Activated T-helper 1 cell treated with anti-CD3 and anti-CD28 coated beads, Interleukin-12 subunit alpha, Interleukin-12 subunit beta, Interleukin-2, Interleukin-4 antibody, amounts not matched to agents 30 ng/mL and 10 ng/mL and 1 ng/mL, durations not matched to agents 14 hours and 24 hours and 36 hours (primary cell): ENCODE measurements at regions not wholly inside any gene's neighbourhood (a gene's known extent, or its start where the extent isn't known, plus 50 kb on each side); places are given as distances from the start of the nearest gene placed in this dataset.
"Not testable (repeated sequence)": the region's sequence is repeated elsewhere in the genome, so short reads cannot be mapped to it uniquely, and the experiment has no call there.

Source experiments
- DNase-seq: peaks from one replicate; pipeline ENCODE4 v3.0.0; 2021; ENCODE audit warnings: low spot score
- H3K27ac Mint-ChIP-seq: one replicate; pipeline ENCODE4 v1.8.0; 2021; ENCODE audit warnings: mild to moderate bottlenecking, mixed read lengths
- H3K27me3 Mint-ChIP-seq: one replicate; pipeline ENCODE4 v1.8.0; 2022; ENCODE audit warnings: mild to moderate bottlenecking, moderate library complexity, mixed read lengths; ENCODE audit not compliant: insufficient read depth
- H3K36me3 Mint-ChIP-seq: one replicate; pipeline ENCODE4 v1.8.0; 2021; ENCODE audit warnings: low read depth, mixed read lengths
- H3K4me1 Mint-ChIP-seq: one replicate; pipeline ENCODE4 v1.8.0; 2021; ENCODE audit warnings: low read depth, mixed read lengths
- H3K4me3 Mint-ChIP-seq: one replicate; pipeline ENCODE4 v1.8.0; 2021; ENCODE audit warnings: mild to moderate bottlenecking, moderate library complexity, mixed read lengths
- H3K9me3 Mint-ChIP-seq: one replicate; pipeline ENCODE4 v1.8.0; 2021; ENCODE audit warnings: mixed read lengths
- intact Hi-C: fragments of 100-400 bp; cut with micrococcal nuclease; formaldehyde crosslinking; loops from one replicate; pipeline ENCODE4 v1.15.1; 2024

DNA sequence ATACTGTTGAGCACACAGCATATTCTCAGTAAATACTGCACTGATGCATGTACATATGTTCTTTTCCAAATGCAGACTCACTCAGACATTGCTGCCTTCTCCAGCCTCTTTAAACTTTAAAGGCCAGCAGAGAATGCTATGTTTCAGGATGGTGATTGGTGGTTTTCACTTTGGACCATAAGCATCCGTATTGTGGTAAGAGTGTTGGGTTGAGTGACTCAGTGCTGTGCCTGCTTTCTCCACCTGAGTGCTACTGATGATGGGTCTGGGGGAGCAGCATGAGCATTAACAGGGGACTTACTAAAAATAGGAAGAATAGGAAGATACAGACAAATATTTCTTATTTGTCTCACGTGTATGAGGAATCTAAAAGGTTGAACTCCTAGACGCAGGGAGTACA is 56.3 kb upstream of the ZNF92 start:
- Mint-ChIP-seq H3K27me3 (no peaks in the 10 kb centered on the region), H3K36me3 (no peaks in the 10 kb centered on the region), H3K4me1 (no peaks in the 10 kb centered on the region), H3K27ac (no peak overlapping the region), H3K4me3 (no peak overlapping the region), H3K9me3 (no peaks in the 10 kb centered on the region)
- intact Hi-C loops: no loop called here
- DNase-seq: no peak

DNA sequence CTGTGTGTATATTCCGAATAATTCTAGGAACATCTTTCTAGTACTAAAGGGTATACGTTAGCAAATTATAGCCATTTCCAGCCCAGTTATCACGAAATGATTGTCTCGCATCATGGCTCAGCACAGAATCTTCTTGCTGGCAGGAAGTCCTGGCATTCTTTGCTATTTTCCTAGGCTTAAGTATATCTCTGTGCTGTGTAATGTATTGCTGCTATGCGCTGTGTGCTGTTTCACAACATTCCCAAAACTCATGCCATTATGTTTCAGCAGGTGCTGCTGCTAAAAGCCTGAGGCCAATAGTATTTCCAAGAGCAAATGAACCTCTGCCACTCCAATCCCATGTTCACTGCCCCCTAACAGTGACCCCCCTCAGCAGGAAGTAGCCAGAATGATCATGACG is 62.9 kb upstream of the ZNF92 start:
- intact Hi-C loops: no loop called here
- H3K27ac Mint-ChIP-seq: no peak overlapping the region
- no peaks in the 10 kb centered on the region for H3K27me3 Mint-ChIP-seq
- no peaks in the 10 kb centered on the region for H3K36me3 Mint-ChIP-seq
- no peak for DNase-seq
- no peaks in the 10 kb centered on the region for H3K4me1 Mint-ChIP-seq
- H3K9me3 Mint-ChIP-seq: no peaks in the 10 kb centered on the region
- H3K4me3 Mint-ChIP-seq: no peak overlapping the region

DNA sequence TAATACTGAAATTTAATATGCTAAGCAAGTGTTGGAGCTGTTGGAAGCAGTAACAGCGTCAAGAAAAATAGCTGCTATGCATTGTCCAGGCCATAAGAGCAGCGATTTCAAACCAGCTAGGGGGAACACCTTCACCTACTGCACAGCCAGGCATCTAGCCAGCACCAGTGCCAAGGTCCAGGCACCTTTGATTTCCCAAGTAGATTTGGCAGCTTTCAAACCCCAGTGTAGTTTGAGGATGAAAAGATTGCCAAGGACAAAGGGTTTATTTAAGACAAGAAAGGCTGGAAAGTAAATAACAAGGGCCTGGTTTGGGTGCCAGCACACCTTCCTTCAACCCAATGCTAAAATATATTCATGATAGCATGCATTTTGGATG is 65.4 kb upstream of the ZNF92 start:
- H3K36me3 Mint-ChIP-seq: no peaks in the 10 kb centered on the region
- H3K4me3 Mint-ChIP-seq: no peak overlapping the region
- no peak for DNase-seq
- intact Hi-C loops: no loop called here
- H3K4me1 Mint-ChIP-seq: no peaks in the 10 kb centered on the region
- no peaks in the 10 kb centered on the region for H3K27me3 Mint-ChIP-seq
- no peaks in the 10 kb centered on the region for H3K9me3 Mint-ChIP-seq
- H3K27ac Mint-ChIP-seq: no peak overlapping the region

DNA sequence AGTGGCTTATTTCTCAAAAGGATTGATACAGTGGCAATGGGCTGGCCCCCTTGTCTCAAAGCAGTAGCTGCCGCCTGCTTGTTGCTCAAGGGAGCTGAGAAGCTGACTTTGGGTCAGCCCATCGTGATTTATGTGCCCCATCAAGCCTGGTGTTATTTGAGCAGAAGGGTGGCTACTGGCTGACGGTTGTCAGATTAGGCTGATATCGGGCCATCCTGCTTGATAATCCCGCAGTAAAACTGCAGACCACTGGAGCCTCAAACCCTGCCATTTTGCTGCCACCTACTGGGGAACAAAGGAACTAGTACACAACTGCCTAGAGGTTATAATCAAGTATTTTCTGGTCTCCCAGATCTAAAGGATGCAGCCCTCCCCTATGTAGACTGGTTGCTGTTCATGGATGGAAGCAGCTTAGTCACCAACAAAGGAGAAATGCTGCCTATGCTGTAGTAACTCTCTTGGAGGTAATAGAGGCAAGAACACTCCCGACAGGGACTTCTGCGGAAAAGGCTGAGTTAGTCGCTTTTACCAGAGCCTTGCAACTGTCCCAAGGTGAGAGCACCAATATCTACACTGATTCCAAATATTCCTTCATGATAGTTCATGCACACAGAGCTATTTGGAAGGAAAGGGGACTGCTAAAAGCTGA is 65.9 kb upstream of the ZNF92 start:
- H3K9me3 Mint-ChIP-seq: no peaks in the 10 kb centered on the region
- H3K27me3 Mint-ChIP-seq: no peaks in the 10 kb centered on the region
- no peaks in the 10 kb centered on the region for H3K4me1 Mint-ChIP-seq
- no peak overlapping the region for H3K27ac Mint-ChIP-seq
- no peaks in the 10 kb centered on the region for H3K36me3 Mint-ChIP-seq
- intact Hi-C loops: loop anchor here (1.0 kb wide), 1 partner anchor 356 kb away; no protein-coding TSS in a partner anchor
- H3K4me3 Mint-ChIP-seq: no peak overlapping the region
- no peak for DNase-seq

DNA sequence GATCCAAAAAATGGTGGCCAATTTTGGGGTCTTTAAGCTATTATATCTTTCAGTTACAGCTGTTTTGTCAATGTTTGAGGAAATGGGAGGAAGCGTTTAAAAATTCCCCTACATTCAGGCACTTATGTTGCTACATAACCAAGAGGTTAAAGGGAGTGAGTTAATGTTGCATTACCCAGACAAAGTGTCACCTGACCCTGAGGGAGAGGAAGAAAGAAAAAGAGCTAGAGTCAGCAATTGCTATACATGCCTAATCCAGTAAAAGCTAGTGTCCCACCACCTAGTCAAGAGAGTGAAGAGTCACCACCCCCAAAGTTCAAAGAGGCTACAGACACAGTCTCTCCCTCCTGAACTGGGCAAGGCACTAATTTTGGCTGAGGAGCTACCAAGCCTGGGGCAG is 69.5 kb upstream of the ZNF92 start:
- H3K36me3 Mint-ChIP-seq: no peaks in the 10 kb centered on the region
- H3K4me1 Mint-ChIP-seq: no peaks in the 10 kb centered on the region
- H3K9me3 Mint-ChIP-seq: no peaks in the 10 kb centered on the region
- H3K4me3 Mint-ChIP-seq: no peak overlapping the region
- intact Hi-C loops: no loop called here
- no peak for DNase-seq
- H3K27ac Mint-ChIP-seq: no peak overlapping the region
- H3K27me3 Mint-ChIP-seq: no peaks in the 10 kb centered on the region

DNA sequence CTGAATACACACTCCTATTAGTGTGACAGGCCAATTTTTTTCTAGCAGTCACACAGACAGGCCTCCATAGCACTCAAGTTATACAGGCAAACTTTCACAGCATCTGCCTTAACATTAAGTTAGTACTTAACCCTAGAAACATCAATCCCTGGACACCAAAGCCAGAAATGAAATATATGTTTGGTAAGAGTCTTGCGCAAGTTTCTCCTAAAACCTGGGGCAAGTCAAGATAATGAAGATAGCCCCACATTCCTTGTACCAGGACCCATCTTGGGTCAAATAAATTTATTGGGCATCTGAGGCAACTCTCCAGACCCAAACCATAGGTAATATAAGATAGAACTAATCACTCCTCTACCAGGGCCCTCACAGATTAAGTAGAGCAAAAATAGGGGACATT is 70.8 kb upstream of the ZNF92 start:
- DNase-seq: no peak
- Mint-ChIP-seq H3K4me1 (no peaks in the 10 kb centered on the region), H3K27me3 (peaks cover 2% of the 10 kb centered on the region), H3K4me3 (no peak overlapping the region), H3K9me3 (no peaks in the 10 kb centered on the region), H3K36me3 (no peaks in the 10 kb centered on the region), H3K27ac (no peak overlapping the region)
- intact Hi-C loops: no loop called here

DNA sequence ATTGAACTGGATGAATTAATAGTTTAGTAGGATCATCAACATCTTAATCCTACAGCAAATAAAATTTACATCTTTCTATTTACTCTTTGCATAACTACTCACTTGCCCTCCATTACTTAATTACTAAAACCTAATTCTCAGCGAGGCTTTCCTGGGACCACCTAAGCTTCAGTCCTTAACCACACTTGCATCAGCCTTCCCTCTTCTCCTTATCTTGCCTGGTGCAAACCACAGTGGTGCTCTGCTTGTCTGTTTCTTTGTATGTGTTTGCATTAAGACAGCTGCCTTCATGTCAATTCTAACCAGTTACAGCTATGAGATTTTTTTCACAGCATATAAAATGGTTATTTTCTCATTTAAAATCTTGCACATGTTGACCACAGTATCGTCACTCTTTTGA is 72.6 kb upstream of the ZNF92 start:
- Mint-ChIP-seq H3K27ac (no peak overlapping the region), H3K9me3 (no peaks in the 10 kb centered on the region), H3K4me3 (no peak overlapping the region), H3K4me1 (no peaks in the 10 kb centered on the region), H3K27me3 (peaks cover 2% of the 10 kb centered on the region), H3K36me3 (no peaks in the 10 kb centered on the region)
- intact Hi-C loops: no loop called here
- no peak for DNase-seq

DNA sequence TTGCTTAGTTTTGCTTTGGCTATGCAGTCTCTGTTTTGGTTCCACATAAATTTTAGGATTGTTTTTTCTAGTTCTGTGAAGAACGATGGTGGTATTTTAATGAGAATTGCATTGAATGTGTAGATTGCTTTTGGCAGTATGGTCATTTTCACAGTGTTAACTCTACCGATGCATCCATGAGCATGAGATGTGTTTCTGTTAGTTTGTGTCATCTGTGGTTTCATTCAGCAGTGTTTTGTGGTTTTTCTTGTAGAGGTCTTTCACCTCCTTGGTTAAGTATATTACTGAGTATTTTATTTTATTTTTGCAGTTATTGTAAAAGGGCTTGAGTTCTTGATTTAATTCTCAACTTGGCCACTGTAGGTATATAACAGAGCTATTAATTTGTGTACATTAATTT is 78.2 kb upstream of the ZNF92 start:
- Mint-ChIP-seq H3K4me1 (peaks cover 11% of the 10 kb centered on the region), H3K9me3 (no peaks in the 10 kb centered on the region), H3K27ac (no peak overlapping the region), H3K27me3 (peaks cover 5% of the 10 kb centered on the region), H3K4me3 (no peak overlapping the region), H3K36me3 (no peaks in the 10 kb centered on the region)
- no peak for DNase-seq
- intact Hi-C loops: no loop called here

DNA sequence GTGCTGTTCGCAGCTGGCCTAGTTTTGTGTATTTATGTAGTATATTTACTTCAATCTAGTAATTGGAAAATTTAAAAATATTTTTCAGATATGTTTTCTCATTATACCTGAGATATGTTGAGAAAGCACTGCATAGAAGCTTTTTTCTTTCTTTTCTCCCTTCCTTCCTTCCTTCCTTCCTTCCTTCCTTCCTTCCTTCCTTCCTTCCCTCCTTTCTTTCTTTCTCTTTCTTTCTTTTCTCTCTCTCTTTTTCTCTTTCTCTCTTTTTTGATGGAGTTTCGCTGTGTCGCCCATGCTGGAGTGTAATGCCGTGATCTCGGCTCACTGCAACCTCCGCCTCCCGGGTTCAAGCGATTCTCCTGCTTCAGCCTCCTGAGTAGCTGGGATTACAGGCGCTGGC is 83.3 kb upstream of the ZNF92 start:
- H3K9me3 Mint-ChIP-seq, intact Hi-C loops, H3K36me3 Mint-ChIP-seq, H3K4me1 Mint-ChIP-seq, H3K27me3 Mint-ChIP-seq, H3K27ac Mint-ChIP-seq, DNase-seq, H3K4me3 Mint-ChIP-seq: not testable (repeated sequence)

DNA sequence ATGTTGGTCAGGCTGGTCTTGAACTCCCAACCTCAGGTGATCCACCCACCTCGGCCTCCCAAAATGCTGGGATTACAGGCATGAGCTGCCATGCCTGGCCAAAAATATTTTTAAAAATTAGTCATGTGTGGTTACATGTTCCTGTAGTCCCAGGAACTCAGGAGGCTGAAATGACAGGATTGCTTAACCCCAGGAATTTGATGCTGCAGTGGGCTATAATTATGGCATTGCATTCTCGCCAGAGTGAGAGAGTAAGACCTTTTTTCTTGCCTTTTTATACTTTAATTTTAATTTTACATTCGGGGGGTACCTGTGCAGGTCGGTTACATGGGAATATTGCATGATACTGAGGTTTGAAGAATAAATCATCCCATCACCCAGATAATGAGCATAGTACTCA is 86.6 kb upstream of the ZNF92 start:
- H3K4me3 Mint-ChIP-seq: no peak overlapping the region
- no peaks in the 10 kb centered on the region for H3K36me3 Mint-ChIP-seq
- intact Hi-C loops: no loop called here
- peaks cover 6% of the 10 kb centered on the region for H3K9me3 Mint-ChIP-seq
- H3K4me1 Mint-ChIP-seq: no peaks in the 10 kb centered on the region
- H3K27ac Mint-ChIP-seq: no peak overlapping the region
- no peaks in the 10 kb centered on the region for H3K27me3 Mint-ChIP-seq
- DNase-seq: no peak

DNA sequence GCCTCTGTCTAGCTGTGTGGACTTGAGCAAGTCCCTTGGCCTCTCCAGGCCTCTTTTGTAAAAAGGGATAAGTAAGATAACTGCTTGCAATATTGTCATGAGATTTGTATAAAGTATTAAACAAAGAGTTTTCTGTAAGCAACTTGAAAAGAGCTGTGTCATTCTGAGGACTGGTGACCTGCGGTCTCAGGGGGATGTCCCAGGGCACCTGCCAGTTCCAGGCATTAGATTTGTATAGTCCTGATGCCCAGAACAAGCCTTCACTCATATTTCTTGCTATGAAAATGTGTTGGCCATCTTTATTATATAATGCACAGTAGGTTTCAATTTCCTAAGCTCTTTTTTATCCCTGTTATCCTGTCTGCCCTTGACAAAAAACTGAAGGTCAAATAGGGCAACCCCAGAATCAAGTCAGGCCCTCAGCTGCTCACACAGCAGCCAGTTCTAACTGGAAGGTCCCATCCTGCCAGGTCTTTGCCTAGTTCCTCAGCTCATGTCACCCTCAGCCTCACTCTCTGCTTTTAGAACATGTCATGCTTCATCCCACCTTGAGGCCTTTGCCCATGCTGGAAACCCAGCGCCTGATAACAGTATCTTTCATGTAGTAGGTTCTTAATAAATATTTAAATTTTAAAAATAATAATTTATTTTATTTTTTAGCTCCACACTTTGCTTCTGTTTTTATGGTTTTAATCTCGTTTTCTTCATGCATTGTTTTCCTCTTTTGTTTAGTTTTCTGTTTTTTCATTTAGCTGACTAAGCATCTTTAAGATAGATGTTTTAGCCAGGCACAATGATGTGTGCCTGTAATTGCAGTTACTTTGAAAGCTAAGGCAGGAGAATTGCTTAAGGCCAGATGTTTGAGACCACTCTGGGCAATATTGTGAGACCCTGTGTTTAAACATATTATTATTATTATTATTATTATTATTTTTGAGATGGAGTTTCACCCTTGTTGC is 87.5 kb upstream of the ZNF92 start:
- H3K27me3 Mint-ChIP-seq: no peaks in the 10 kb centered on the region
- DNase-seq: no peak
- no peaks in the 10 kb centered on the region for H3K36me3 Mint-ChIP-seq
- no peak overlapping the region for H3K4me3 Mint-ChIP-seq
- peaks cover 12% of the 10 kb centered on the region for H3K9me3 Mint-ChIP-seq
- no peaks in the 10 kb centered on the region for H3K4me1 Mint-ChIP-seq
- intact Hi-C loops: no loop called here
- H3K27ac Mint-ChIP-seq: no peak overlapping the region

DNA sequence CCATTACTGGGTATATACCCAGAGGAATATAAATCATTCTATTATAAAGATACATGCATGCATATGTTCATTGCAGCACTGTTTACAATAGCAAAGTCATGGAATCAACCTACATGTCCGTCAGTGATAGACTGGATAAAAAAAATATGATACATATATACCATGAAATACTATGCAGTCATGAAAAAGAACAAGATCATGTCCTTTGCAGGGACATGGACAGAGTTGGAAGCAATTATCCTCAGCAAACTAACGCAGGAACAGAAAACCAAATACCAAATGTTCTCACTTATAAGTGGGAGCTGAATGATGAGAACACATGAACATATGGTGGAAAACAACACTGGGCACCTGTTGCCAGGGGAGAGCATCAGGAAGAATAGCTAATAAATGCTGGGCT is 88.4 kb upstream of the ZNF92 start:
- H3K27me3 Mint-ChIP-seq, H3K4me1 Mint-ChIP-seq, H3K4me3 Mint-ChIP-seq, intact Hi-C loops, DNase-seq, H3K36me3 Mint-ChIP-seq, H3K27ac Mint-ChIP-seq: not testable (repeated sequence)
- peaks cover 15% of the 10 kb centered on the region for H3K9me3 Mint-ChIP-seq

DNA sequence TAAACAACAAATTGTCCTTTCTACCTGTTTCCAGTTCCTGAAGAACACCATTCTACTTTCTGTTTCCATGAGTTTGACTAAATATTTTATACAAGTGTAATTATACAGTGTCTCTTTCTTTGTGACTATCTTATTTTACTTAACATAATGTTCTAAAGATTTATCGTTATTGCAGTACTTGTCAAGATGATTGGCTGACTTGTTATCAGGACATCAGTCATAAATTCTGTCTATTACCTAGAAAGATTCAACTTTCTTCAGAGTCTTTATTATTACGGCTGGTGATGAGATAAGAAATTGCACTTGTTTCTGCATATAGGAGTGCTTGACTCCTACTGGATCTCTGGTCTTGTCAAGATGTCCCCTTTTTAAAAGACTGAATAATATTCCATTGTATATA is 93.9 kb upstream of the ZNF92 start:
- intact Hi-C loops: no loop called here
- Mint-ChIP-seq H3K27ac (no peak overlapping the region), H3K4me3 (no peak overlapping the region)

More for the DNA sequence above, 93.9 kb upstream of the ZNF92 start:
- Mint-ChIP-seq H3K4me1 (no peaks in the 10 kb centered on the region), H3K36me3 (no peaks in the 10 kb centered on the region), H3K9me3 (peaks cover 31% of the 10 kb centered on the region), H3K27me3 (no peaks in the 10 kb centered on the region)
- DNase-seq: no peak
